GM10266 (cell line): ENCODE measurements at regions not wholly inside any gene's neighbourhood (a gene's known extent, or its start where the extent isn't known, plus 50 kb on each side); places are given as distances from the start of the nearest gene placed in this dataset.

Experiments
- DNase-seq: peaks from one replicate; pipeline ENCODE4 v3.0.0; 2012; ENCODE audit errors: extremely low spot score
- TF ChIP-seq, protein P1 (sequence below): IDR thresholded peaks from 2 replicates; pipeline ENCODE4 v1.5.1; 2012; ENCODE audit warnings: mild to moderate bottlenecking, low read depth; ENCODE audit not compliant: control insufficient read depth, insufficient read depth; ENCODE audit errors: missing control alignments

DNA sequence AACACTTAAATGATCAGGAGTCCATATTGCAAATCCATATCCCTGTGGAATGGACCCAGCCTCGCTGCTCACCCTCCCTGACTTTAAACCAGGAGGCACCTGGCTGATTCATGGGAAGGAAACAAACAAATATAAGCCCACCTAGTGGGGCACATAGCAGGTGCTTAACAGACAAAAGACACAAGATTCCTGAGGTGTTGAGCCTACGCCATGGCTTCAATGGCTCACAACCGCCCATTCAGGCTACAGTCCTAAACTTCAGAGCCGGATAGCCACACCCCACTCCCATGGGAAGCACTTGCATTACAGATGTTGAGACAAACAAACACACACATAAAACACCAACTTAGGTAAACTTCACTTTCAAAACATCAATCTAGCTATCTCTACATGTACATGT, 359.9 kb downstream of the ICE1 start:
- TF ChIP-seq, protein P1, sequence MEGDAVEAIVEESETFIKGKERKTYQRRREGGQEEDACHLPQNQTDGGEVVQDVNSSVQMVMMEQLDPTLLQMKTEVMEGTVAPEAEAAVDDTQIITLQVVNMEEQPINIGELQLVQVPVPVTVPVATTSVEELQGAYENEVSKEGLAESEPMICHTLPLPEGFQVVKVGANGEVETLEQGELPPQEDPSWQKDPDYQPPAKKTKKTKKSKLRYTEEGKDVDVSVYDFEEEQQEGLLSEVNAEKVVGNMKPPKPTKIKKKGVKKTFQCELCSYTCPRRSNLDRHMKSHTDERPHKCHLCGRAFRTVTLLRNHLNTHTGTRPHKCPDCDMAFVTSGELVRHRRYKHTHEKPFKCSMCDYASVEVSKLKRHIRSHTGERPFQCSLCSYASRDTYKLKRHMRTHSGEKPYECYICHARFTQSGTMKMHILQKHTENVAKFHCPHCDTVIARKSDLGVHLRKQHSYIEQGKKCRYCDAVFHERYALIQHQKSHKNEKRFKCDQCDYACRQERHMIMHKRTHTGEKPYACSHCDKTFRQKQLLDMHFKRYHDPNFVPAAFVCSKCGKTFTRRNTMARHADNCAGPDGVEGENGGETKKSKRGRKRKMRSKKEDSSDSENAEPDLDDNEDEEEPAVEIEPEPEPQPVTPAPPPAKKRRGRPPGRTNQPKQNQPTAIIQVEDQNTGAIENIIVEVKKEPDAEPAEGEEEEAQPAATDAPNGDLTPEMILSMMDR: no peak
- no peak for DNase-seq

DNA sequence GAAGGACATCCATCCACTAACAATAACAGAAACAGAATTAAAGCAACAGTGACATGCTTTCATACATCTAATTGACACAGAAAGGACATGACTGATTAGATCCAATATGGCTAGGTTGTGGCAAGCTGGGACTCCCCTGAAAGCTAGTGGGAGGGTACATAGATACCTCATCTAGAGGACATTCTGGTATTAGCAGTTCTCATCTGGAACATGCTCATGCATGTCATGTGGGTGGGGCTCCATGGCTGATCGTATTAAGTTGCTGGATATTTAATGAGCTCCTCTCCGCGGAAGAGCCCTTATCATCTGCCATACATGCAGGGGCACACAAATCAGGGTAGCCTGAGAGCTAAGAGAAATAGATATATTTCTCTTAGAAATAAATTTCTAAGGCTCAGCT, 358.9 kb downstream of the ICE1 start:
- no peak for DNase-seq
- TF ChIP-seq, protein P1: no peak

DNA sequence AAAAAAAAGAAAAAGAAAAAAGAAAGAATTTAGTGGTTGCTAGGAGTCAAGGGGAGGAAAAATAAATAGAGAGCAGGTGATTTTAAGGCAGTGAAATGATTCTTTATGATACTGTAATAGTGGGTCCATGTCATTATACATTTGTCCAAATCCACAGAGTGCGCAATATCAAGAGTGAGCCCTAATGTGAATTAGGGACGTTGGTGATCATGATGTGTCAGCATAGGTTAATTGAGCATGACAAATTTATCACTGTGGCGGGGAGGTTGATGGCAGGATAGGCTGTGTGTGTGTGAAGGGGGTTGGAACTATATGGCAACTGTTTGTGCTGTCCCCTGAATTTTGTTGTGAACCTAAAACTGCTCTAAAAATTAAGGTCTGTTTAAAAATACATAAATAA, 357.8 kb downstream of the ICE1 start:
- DNase-seq: no peak
- TF ChIP-seq, protein P1: no peak

DNA sequence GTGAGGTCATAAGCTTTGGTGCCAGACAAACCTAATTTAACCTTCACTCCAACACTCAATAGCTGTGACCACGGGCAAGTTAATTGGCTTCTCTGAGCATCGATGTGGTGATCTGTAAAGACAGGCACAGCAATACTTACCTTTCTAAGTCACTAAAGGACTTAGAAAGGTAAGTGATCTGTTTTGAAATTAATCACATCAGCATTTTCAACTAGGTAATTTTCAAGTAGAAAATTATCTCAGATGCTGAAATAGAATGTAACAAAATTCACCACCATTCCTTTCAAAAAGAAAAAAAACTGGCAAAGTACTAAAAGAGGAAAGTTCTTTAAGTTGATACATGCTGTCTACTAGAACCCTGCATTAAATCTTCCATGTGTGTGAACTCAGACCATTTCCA, 354.5 kb downstream of the ICE1 start:
- no peak for DNase-seq

DNA sequence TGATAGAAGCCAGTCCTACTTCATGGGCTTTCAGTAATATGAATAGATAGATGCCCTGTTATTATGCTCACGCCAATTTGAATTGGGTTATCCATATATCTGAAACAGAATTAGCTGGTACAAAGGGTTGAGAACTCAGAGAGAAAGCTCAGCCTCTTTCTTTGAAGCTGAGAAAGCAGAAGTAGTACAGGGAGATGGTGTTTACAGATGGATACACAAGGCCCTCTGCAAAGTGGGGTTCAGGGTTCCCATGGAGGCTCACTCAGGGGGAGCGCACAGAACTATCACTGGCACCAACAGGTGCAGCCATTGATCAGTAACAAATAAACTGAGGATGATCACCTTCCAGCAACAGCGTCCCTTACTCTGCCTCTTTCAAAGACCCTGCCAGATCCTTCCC, 349.7 kb downstream of the ICE1 start:
- DNase-seq: no peak
- TF ChIP-seq, protein P1: no peak

More for the DNA sequence above, 354.5 kb downstream of the ICE1 start:
- TF ChIP-seq, protein P1: no peak

DNA sequence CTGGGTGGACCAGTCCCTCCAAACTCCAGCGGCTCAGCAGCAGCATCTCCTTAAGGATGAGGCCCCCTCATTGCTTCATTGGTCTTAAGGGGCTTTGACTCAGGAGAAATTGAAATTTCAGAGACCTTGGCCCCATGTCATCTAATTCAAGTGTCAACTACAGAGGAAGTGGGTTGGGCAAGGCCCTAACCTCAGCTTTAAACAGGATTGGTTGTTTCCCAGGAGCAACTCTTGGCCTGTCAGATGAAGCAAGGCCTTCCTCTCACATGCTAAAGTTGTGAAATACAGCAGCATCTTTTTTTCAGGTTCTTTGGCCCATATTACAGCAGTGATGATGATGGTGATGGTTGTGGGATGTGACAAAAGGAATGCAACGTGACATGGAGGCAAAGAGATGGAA, 348.3 kb downstream of the ICE1 start:
- DNase-seq: no peak
- TF ChIP-seq, protein P1: no peak

DNA sequence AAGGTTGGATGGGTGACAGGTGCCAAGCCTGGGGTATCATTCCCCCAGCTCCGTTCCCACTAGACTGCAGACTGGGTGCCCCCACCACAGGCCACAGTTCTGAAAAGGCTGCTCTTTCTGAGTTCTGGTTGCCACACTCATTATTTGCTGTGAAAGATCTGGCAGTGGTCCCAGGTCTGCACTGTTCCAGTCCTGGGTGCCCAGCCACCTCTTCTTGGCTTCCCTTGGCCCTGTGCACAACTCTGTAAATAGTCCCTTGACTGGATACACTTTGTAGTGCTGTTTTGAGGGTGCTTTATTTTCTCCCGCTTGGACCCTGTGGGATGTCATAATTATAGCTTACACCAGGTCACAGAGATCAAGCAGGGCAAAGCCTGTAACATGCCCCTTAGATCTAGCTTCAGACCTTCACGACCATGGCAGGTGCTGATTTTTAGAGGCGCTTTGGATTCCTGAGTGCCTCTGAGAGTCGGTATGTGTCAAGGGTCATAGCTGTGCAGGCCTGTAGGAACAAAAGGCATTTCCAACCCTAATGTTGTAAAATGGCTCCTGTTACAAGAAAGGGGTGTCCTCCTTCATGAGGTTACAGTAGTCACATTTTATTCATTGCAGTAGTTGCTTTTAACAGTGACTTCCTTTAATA, 344.9 kb downstream of the ICE1 start:
- TF ChIP-seq, protein P1: no peak
- no peak for DNase-seq
